PFSK-1 (cell line): ENCODE measurements at regions not wholly inside any gene's neighbourhood (a gene's known extent, or its start where the extent isn't known, plus 50 kb on each side); places are given as distances from the start of the nearest gene placed in this dataset.

Source experiments
- FOXP2 ChIP-seq: optimal IDR thresholded peaks from 2 replicates; pipeline ENCODE3; 2011; ENCODE audit warnings: borderline replicate concordance, control low read depth, inconsistent platforms; ENCODE audit not compliant: insufficient read depth; ENCODE audit errors: extremely low read length, extremely low read depth
- POLR2AphosphoS5 ChIP-seq: IDR thresholded peaks from 2 replicates; pipeline ENCODE4 v1.6.1; 2012; ENCODE audit warnings: low read depth, mild to moderate bottlenecking, control low read depth, low read length, moderate library complexity
- REST ChIP-seq, 2 experiments: IDR thresholded peaks; 2 replicates each; pipeline versions ENCODE4 v1.6.1 to v1.8.0; 2011 to 2012; ENCODE audit warnings: low read depth in 2 of 2, low read length in 2 of 2, control low read depth in 1 of 2, inconsistent platforms in 1 of 2, mild to moderate bottlenecking in 1 of 2, moderate library complexity in 1 of 2; ENCODE audit not compliant: insufficient read depth in 1 of 2
- TAF1 ChIP-seq: IDR thresholded peaks from 2 replicates; pipeline ENCODE4 v1.6.1; 2012; ENCODE audit warnings: low read length, control low read depth, borderline replicate concordance; ENCODE audit not compliant: insufficient read depth

- TF ChIP-seq TAF1 (no peak), POLR2AphosphoS5 (no peak), FOXP2 (no peak), REST (IDR thresholded peaks at IDR 0.05; ENCODE audit: insufficient read depth in 1 of 2, low read depth in 2 of 2, low read length in 2 of 2) (no peak)
Observed at GRCh38 chr2:153403940-153404339, 74.6 kb downstream of the RPRM start.
